ENCODE measurements at regions not wholly inside any gene's neighbourhood (a gene's known extent, or its start where the extent isn't known, plus 50 kb on each side); places are given as distances from the start of the nearest gene placed in this dataset.

DNA sequence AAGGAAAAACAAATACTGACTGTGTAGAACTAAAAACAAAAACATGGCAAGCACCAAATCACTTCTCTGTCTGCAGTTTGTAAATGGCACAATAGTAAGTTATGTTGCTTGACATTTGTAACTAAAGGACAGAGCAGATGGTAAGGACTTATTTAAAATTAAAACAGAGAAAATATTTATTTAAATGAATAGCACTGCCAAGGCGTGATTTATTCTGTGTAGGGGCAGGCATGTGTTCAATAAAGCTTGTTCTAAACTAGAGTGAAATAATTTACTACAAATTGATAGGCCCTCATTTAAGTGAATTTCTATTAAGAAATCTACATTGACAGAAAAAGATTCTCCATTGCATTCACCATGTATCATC, 231.5 kb downstream of the CYLC2 start:
- TF ChIP-seq, protein P1, sequence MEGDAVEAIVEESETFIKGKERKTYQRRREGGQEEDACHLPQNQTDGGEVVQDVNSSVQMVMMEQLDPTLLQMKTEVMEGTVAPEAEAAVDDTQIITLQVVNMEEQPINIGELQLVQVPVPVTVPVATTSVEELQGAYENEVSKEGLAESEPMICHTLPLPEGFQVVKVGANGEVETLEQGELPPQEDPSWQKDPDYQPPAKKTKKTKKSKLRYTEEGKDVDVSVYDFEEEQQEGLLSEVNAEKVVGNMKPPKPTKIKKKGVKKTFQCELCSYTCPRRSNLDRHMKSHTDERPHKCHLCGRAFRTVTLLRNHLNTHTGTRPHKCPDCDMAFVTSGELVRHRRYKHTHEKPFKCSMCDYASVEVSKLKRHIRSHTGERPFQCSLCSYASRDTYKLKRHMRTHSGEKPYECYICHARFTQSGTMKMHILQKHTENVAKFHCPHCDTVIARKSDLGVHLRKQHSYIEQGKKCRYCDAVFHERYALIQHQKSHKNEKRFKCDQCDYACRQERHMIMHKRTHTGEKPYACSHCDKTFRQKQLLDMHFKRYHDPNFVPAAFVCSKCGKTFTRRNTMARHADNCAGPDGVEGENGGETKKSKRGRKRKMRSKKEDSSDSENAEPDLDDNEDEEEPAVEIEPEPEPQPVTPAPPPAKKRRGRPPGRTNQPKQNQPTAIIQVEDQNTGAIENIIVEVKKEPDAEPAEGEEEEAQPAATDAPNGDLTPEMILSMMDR (IDR thresholded peaks at IDR 0.05): no peak
- no peak for TF ChIP-seq POLR2A (IDR thresholded peaks at IDR 0.05)

All from adrenal gland (tissue), 5 donors.